HFF-Myc (cell line): ENCODE measurements at regions not wholly inside any gene's neighbourhood (a gene's known extent, or its start where the extent isn't known, plus 50 kb on each side); places are given as distances from the start of the nearest gene placed in this dataset.

Experiments used
- DNase-seq: peaks from one replicate; pipeline ENCODE4 v3.0.0-alpha.2; 2011; ENCODE audit warnings: low read depth; ENCODE audit errors: extremely low read depth
- H3K4me3 ChIP-seq: replicated peaks from 2 replicates; pipeline ENCODE4 v1.5.1; 2011; ENCODE audit warnings: low read depth, mild to moderate bottlenecking, control low read depth, low read length
- TF ChIP-seq, protein P1 (sequence below): IDR thresholded peaks from 2 replicates; pipeline ENCODE4 v1.5.1; 2012; ENCODE audit warnings: mild to moderate bottlenecking, low read depth, low read length, control low read depth; ENCODE audit errors: missing control alignments

DNA sequence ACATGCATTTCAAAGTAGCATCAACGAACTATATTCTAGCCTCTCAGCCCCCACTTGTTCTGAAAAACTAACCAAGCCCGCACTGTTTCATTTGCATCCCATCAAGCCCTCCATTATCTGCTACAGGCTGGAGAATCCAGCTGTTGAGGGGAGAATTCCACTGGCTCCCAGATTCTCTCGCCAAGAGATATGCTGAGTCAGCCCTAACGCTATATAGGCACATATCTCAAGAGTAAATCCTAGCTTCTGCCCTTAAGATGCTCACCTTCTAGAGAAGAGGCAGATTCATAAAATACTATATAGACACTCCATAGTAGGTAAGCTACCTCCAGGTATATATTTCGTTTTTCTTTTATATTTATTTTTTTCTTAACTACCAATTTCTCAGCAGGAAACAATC lies 266.4 kb upstream of the TARS1 start:
- no peak for DNase-seq
- H3K4me3 ChIP-seq, result no peak overlapping the region
- TF ChIP-seq, protein P1, sequence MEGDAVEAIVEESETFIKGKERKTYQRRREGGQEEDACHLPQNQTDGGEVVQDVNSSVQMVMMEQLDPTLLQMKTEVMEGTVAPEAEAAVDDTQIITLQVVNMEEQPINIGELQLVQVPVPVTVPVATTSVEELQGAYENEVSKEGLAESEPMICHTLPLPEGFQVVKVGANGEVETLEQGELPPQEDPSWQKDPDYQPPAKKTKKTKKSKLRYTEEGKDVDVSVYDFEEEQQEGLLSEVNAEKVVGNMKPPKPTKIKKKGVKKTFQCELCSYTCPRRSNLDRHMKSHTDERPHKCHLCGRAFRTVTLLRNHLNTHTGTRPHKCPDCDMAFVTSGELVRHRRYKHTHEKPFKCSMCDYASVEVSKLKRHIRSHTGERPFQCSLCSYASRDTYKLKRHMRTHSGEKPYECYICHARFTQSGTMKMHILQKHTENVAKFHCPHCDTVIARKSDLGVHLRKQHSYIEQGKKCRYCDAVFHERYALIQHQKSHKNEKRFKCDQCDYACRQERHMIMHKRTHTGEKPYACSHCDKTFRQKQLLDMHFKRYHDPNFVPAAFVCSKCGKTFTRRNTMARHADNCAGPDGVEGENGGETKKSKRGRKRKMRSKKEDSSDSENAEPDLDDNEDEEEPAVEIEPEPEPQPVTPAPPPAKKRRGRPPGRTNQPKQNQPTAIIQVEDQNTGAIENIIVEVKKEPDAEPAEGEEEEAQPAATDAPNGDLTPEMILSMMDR, result no peak

DNA sequence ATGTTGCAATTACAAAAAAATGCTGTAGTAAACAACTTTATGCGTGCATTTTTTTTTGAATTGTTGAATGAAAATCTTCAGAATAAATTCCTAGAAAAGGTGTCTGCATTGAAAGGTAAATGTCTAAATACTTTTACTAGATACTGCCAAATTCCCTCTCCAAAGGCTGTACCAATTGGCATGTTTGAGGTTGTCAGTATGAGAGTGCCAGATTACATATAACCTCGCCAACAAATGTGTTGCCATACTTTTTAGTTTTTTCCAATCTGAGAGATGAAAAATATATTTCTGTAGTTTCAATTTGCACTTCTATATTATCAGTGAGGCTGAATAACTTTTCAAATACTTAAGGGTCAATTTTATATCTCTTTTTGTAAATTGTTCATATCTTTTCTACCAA lies 261.5 kb upstream of the TARS1 start:
- DNase-seq, result no peak
- TF ChIP-seq, protein P1, result no peak
- no peak overlapping the region for H3K4me3 ChIP-seq

DNA sequence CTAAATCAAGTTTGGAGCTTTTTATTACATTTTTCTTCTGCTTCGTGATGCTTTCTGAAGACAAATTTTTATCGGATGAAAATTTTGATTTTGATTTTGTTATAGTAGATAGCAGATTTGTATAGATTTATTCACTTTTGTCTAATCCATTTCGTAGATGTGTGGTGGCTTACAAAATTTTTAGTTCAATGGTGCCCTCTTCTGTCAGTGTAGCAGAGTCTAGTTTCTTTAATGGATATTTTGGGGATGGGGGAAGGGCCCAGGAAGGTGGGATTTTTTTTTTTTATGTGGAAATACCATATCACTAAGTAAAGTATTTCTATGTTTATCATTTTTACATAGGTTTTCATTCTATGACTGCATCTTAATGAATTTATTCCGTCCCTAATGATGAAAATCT lies 259.9 kb upstream of the TARS1 start:
- DNase-seq, result no peak
- H3K4me3 ChIP-seq, result no peak overlapping the region
- TF ChIP-seq, protein P1, result peak; percentile 22

DNA sequence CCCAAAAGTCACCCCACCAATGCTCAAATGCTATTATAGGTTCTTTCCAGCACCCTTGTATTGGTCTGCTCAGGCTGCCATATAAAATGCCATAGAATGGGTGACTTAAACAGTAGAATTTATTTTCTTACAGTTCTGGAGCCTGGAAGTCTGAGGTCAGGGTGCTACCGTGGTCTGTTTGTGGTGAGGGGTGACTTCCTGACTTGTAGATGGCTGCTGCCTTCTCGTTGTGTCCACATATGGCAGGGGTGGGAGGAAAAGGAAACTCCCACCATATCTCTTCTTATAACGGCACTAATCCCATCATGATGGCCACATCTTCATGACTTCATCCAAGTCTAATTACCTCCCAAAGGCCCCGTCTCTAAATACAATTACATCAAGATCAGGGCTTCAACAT lies 257.8 kb upstream of the TARS1 start:
- DNase-seq, result no peak
- TF ChIP-seq, protein P1, result no peak
- H3K4me3 ChIP-seq, result no peak overlapping the region

DNA sequence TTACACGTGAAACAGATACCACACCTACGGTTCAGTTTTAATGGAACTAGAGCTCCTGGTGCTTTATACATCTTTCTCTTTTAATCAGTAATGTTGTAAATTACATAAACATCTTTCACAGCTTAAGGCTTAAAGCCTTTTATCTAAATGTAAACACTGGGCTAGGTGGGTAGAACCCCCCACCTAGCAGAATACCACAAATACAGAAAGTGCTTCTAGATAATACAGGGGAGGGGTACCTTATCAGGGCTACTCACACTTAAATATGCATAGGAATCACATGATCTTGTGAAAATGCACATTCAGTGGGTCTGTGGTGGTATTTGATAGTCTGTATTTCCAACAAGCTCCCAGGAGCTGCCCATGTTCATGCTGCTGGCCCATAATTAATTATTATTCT lies 256.4 kb upstream of the TARS1 start:
- DNase-seq, result no peak
- TF ChIP-seq, protein P1, result no peak
- no peak overlapping the region for H3K4me3 ChIP-seq

DNA sequence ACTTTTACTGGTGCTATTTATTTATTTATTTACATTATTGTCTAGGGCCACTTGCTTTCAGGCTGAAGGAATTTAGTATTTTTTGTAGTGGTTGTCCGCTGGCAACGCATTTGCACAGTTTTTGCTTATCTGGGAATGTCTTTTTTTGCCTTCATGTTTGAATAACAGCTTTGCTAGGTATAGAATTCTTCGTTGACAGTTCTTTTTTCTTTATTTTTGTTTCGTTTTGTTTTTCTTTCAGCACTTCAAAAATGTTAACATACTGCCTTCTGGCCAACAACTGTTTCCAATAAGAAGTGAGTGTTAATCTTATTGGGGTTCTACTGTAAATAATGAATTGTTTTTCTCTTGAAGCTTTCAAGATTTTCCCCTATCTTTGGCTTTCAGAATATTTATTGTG lies 252.7 kb upstream of the TARS1 start:
- no peak overlapping the region for H3K4me3 ChIP-seq
- TF ChIP-seq, protein P1, result no peak
- no peak for DNase-seq

DNA sequence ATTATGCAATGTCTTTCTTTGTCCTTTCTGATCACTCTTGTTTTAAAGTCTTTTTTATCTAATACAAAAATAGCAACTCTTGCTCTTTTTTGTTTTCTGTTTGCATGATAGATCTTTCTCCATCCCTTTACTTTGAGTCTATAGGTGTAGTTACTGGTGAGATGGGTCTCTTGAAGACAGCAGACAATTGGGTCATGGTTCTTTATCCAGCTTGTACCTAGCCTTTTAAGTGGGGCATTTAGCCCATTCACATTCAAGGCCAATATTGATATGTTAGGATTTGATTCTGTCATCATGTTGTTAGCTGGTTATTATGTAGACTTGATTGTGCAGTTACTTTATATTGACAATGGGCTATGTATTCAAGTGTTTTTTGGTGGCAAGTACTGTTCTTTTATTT lies 245.9 kb upstream of the TARS1 start:
- no peak overlapping the region for H3K4me3 ChIP-seq
- TF ChIP-seq, protein P1, result no peak

More for the DNA sequence above, 245.9 kb upstream of the TARS1 start:
- DNase-seq, result no peak
